ENCODE measurements at regions not wholly inside any gene's neighbourhood (a gene's known extent, or its start where the extent isn't known, plus 50 kb on each side); places are given as distances from the start of the nearest gene placed in this dataset.

DNA sequence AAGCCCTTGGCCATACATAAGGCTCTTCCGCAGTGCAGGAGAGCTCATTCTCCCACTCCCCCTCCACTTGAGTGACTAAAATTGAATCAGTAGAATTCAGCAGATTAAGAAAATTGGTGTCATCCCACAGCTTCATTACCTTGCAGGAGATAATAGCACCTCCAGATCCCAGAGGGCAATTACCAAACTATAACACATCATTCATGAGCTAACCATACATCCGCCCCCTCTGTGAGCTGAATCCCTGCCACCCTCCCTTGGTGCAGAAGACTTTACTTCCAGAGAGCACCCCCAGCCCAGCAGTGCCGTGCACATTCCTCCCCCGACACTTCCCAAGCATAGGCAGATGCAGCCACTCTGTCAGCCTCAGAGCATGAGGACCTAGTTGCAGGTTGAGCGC is 496.5 kb upstream of the B3GAT1 start:
- Mint-ChIP-seq H3K27ac (no peak overlapping the region), H3K4me3 (no peak overlapping the region), H3K36me3 (ENCODE audit: low read depth) (no peaks in the 10 kb centered on the region), H3K4me1 (no peaks in the 10 kb centered on the region), H3K9me3 (no peaks in the 10 kb centered on the region), H3K27me3 (peaks cover 6% of the 10 kb centered on the region)
- DNase-seq = no peak
- ATAC-seq = no peak

DNA sequence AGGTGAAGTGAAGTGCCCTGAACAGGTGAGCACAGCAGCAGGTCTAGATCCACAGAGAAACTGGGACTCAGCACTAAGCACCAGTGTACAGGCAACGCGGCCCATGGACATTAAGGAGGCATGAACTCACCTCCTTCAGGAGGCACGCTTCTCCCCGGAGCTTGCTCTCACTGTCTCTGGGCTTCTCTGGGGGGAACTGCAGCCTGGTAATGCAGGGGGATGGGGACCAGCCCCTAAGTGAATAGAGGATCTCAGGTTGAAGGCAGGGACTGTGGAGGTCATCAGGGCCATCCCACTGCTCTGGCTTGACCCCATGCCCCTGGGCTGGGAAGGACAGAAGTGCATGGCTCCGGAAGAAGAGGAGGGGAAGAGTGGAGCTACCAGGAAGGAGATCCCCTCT is 495.6 kb upstream of the B3GAT1 start:
- Mint-ChIP-seq H3K9me3 (no peaks in the 10 kb centered on the region), H3K27ac (no peak overlapping the region), H3K27me3 (peaks cover 6% of the 10 kb centered on the region), H3K4me3 (no peak overlapping the region), H3K36me3 (ENCODE audit: low read depth) (no peaks in the 10 kb centered on the region), H3K4me1 (no peaks in the 10 kb centered on the region)
- DNase-seq = no peak
- no peak for ATAC-seq

DNA sequence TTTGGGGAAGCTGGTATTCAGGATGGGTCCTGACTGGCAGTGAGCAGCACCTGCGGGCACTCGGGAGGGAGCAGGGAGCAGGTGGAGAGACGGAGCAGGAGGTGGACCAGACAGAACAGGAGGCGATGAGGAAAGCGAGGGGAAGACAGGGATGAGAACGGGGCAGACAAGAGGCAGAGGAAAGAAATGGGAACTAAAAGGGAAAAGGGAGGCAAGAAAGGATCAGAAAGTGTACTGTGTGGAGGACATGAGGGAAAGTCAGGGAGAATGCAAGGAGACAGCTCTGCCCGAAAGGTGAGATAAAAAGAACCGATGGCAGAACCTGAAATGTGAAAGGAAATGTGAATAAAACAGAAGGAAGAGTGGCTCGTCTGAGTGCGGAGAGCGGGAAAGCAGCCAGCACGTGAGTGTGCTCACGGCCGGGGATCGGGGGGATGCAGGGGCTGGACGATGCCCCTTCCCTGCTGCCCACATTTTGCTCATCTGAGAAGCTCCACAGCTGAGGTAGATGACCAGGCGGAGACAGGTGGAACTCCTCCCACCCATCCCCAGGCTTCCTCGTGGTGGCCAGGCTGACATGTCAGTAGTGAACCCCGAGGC is 494.4 kb upstream of the B3GAT1 start:
- no peak for ATAC-seq
- Mint-ChIP-seq H3K27ac (no peak overlapping the region), H3K36me3 (ENCODE audit: low read depth) (no peaks in the 10 kb centered on the region), H3K27me3 (peaks cover 9% of the 10 kb centered on the region), H3K9me3 (no peaks in the 10 kb centered on the region), H3K4me3 (no peak overlapping the region), H3K4me1 (no peaks in the 10 kb centered on the region)
- DNase-seq = no peak

GRCh38 chr11:134905928-134906327 is 493.9 kb upstream of the B3GAT1 start:
- DNase-seq = no peak
- H3K4me3 Mint-ChIP-seq = no peak overlapping the region
- H3K36me3 Mint-ChIP-seq (ENCODE audit: low read depth) = no peaks in the 10 kb centered on the region
- no peak overlapping the region for H3K27ac Mint-ChIP-seq
- H3K4me1 Mint-ChIP-seq = no peaks in the 10 kb centered on the region
- H3K9me3 Mint-ChIP-seq = no peaks in the 10 kb centered on the region
- ATAC-seq = no peak
- H3K27me3 Mint-ChIP-seq = peaks cover 10% of the 10 kb centered on the region

GRCh38 chr11:134905517-134905916 is 493.5 kb upstream of the B3GAT1 start:
- no peak overlapping the region for H3K27ac Mint-ChIP-seq
- ATAC-seq = no peak

DNA sequence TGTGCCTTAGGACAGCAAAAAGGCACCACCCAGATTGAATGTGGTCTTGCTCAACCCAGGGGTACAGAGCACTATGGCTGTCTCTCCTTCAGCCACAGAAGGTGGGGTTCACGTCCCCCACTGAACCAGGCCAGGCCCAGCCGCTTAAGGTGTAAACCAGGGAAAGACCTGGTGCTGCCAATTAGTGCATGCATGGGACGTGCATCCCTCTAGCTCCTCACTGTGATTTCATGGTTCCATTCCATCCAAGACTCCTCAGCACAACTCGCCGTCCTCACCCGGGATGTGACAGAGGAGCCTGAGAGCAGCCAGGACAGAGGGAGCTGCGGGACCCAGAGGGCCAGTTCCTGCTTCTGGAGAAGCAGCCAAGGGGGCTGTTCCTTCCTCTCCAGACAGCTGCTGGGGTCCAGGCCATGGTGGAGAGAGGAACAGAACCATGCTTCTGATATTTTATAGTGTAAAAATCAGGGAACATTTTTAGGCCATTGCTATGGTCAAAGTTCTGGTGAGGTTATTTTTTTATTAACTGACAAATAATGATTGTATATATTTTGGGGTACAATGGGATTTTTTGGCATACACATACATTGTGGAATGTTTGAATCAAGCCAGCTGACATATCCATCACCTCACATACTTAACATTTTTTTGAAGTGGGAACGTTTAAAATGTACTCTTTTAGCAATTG is 492.2 kb upstream of the B3GAT1 start:
- ATAC-seq (no peak), DNase-seq (no peak)
- peaks cover 10% of the 10 kb centered on the region for H3K27me3 Mint-ChIP-seq
- no peaks in the 10 kb centered on the region for H3K9me3 Mint-ChIP-seq
- no peaks in the 10 kb centered on the region for H3K36me3 Mint-ChIP-seq (ENCODE audit: low read depth)
- no peaks in the 10 kb centered on the region for H3K4me1 Mint-ChIP-seq
- no peak overlapping the region for H3K27ac Mint-ChIP-seq
- no peak overlapping the region for H3K4me3 Mint-ChIP-seq

More at GRCh38 chr11:134905517-134905916, 493.5 kb upstream of the B3GAT1 start:
- no peak overlapping the region for H3K4me3 Mint-ChIP-seq
- H3K9me3 Mint-ChIP-seq = no peaks in the 10 kb centered on the region
- no peaks in the 10 kb centered on the region for H3K36me3 Mint-ChIP-seq (ENCODE audit: low read depth)
- DNase-seq = no peak
- H3K4me1 Mint-ChIP-seq = no peaks in the 10 kb centered on the region
- peaks cover 10% of the 10 kb centered on the region for H3K27me3 Mint-ChIP-seq

- Mint-ChIP-seq H3K27ac (no peak overlapping the region), H3K9me3 (no peaks in the 10 kb centered on the region), H3K36me3 (ENCODE audit: low read depth) (no peaks in the 10 kb centered on the region), H3K27me3 (peaks cover 15% of the 10 kb centered on the region), H3K4me1 (no peaks in the 10 kb centered on the region), H3K4me3 (no peak overlapping the region)
- DNase-seq (no peak), ATAC-seq (no peak)
These were observed 490.2 kb upstream of the B3GAT1 start for GRCh38 chr11:134901955-134902918.

DNA sequence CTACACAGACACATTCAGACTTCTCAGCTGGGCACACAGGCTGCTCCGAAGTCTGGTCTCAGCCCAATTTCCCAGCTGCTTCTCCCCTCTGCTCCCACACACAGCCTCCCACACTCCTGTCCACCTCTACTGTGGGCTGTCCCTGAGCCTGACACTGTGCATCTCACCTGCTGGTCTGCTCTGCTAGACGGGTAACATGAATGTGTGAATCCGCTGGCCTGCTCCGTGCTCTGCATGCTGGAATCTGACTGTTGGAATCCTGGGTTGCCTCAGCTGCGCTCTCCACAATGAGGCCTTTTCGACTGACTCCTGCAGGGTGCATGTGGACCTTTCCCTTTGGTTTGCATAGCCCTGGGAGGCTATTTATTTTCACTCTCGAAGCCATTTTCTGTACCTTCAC is 489.5 kb upstream of the B3GAT1 start:
- DNase-seq (no peak), ATAC-seq (no peak)
- H3K27me3 Mint-ChIP-seq = peaks cover 15% of the 10 kb centered on the region
- H3K9me3 Mint-ChIP-seq = no peaks in the 10 kb centered on the region
- no peak overlapping the region for H3K27ac Mint-ChIP-seq
- H3K4me1 Mint-ChIP-seq = no peaks in the 10 kb centered on the region
- H3K4me3 Mint-ChIP-seq = no peak overlapping the region
- H3K36me3 Mint-ChIP-seq (ENCODE audit: low read depth) = no peaks in the 10 kb centered on the region

DNA sequence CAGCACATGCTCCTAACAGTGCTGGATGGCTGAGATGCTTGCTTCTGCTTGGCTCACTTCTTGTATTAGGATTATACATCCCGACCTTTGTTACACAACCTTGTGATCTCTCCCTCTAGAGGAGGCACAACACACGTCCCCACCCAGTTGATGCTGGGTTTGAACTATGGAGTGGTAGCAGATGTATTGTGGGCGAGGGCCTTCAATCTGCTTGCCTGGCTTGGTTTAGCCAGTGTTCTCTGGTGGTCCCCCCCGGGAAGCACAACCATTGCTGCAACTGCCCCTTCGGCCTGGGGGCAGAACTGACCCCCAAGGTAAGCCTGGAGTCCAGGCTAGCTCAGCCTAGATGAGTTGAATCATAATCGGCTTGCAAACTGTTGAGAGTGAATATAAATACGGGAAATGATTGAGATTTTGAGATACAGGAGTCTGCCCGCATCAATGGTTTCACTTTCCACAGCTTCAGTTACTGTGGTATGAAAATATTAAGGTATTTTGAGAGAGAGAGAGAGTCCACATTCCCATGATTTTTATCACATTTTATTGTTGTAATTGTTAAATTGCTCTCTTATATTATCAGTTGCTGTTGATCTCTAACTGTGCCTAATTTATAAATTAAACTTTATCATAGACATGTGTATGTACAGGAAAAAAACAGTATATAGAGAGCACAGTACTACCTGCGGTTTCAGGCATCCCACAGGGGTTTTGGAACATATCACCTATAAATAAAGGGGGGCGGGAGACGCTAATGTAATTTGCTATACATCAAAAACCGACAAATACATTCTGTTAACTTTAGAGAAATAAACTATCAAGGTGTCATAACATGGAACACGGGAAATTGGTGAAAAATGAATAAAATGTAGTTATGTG is 482.0 kb upstream of the B3GAT1 start:
- H3K36me3 Mint-ChIP-seq (ENCODE audit: low read depth) = no peaks in the 10 kb centered on the region
- H3K27ac Mint-ChIP-seq = no peak overlapping the region
- no peaks in the 10 kb centered on the region for H3K4me1 Mint-ChIP-seq
- no peak for ATAC-seq
- no peak overlapping the region for H3K4me3 Mint-ChIP-seq
- H3K9me3 Mint-ChIP-seq = peaks cover 9% of the 10 kb centered on the region
- peaks cover 11% of the 10 kb centered on the region for H3K27me3 Mint-ChIP-seq
- DNase-seq = no peak

- H3K4me1 Mint-ChIP-seq = no peaks in the 10 kb centered on the region
- H3K9me3 Mint-ChIP-seq = peaks cover 9% of the 10 kb centered on the region
- peaks cover 10% of the 10 kb centered on the region for H3K27me3 Mint-ChIP-seq
- no peak overlapping the region for H3K4me3 Mint-ChIP-seq
- ATAC-seq (no peak), DNase-seq (no peak)
- H3K27ac Mint-ChIP-seq = no peak overlapping the region
- H3K36me3 Mint-ChIP-seq (ENCODE audit: low read depth) = no peaks in the 10 kb centered on the region
These were observed 478.4 kb upstream of the B3GAT1 start for GRCh38 chr11:134890446-134890845.

DNA sequence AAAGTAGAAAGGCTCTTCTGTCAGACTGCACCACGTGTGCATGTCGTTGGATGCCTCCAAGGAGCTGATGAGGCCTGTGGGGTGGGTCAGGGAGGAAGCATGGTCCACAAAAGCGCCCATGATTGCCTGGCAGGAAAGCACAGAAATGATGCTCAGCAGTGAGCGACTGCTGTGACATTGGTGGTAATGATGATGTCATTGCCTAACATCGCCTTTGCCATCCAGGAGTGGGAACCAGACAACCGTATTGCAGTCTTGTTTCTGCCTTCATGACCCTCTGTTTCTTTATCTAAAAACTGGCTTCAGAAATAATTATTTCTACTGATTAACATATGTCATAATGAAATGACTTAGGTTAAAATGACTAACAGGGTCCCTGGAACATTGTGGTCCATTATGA is 477.8 kb upstream of the B3GAT1 start:
- ATAC-seq (no peak), DNase-seq (no peak)
- Mint-ChIP-seq H3K36me3 (ENCODE audit: low read depth) (no peaks in the 10 kb centered on the region), H3K4me1 (no peaks in the 10 kb centered on the region), H3K27me3 (peaks cover 12% of the 10 kb centered on the region), H3K4me3 (no peak overlapping the region), H3K27ac (no peak overlapping the region), H3K9me3 (peaks cover 9% of the 10 kb centered on the region)

- H3K4me1 Mint-ChIP-seq = no peaks in the 10 kb centered on the region
- DNase-seq (no peak), ATAC-seq (no peak)
- H3K9me3 Mint-ChIP-seq = peaks cover 9% of the 10 kb centered on the region
- H3K27ac Mint-ChIP-seq = no peak overlapping the region
- no peaks in the 10 kb centered on the region for H3K36me3 Mint-ChIP-seq (ENCODE audit: low read depth)
- peaks cover 14% of the 10 kb centered on the region for H3K27me3 Mint-ChIP-seq
- no peak overlapping the region for H3K4me3 Mint-ChIP-seq
These were observed 476.8 kb upstream of the B3GAT1 start for GRCh38 chr11:134888821-134889220.

DNA sequence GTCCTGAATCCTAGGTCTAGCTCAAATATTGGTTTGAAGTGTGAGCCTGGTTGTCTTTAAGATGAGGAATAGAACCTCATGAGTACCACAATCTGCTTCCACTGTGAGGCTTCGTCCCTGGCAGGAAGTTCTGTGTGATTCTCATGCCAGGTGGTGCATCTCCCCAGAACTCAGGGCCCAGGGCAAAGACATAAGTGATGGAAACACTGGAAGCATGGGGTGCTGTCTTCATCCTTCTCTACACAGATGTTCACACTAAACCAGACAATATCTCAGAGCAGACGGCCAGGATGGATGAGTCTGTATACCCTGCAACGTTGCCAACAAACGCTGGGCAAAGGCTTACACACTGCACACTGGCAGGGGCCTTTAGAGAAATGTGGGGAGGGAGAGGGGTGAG is 475.9 kb upstream of the B3GAT1 start:
- DNase-seq = no peak
- Mint-ChIP-seq H3K4me3 (no peak overlapping the region), H3K27me3 (peaks cover 14% of the 10 kb centered on the region), H3K4me1 (no peaks in the 10 kb centered on the region), H3K27ac (no peak overlapping the region), H3K36me3 (ENCODE audit: low read depth) (no peaks in the 10 kb centered on the region), H3K9me3 (peaks cover 9% of the 10 kb centered on the region)
- no peak for ATAC-seq

- DNase-seq (no peak), ATAC-seq (no peak)
- H3K4me1 Mint-ChIP-seq = no peaks in the 10 kb centered on the region
- no peaks in the 10 kb centered on the region for H3K36me3 Mint-ChIP-seq (ENCODE audit: low read depth)
- H3K27me3 Mint-ChIP-seq = peaks cover 12% of the 10 kb centered on the region
- no peak overlapping the region for H3K4me3 Mint-ChIP-seq
- no peaks in the 10 kb centered on the region for H3K9me3 Mint-ChIP-seq
- H3K27ac Mint-ChIP-seq = no peak overlapping the region
These were observed 471.4 kb upstream of the B3GAT1 start for GRCh38 chr11:134883484-134883883.

Measured in activated naive CD8-positive, alpha-beta T cell treated with anti-CD3 and anti-CD28 coated beads, Interleukin-2, amount 50 U/mL, for 24 hours (primary cell).